ENCODE measurements at regions not wholly inside any gene's neighbourhood (a gene's known extent, or its start where the extent isn't known, plus 50 kb on each side); places are given as distances from the start of the nearest gene placed in this dataset.

GRCh38 chr9:29793970-29794369, 2220.7 kb upstream of the C9orf72 start (continued):
- TF ChIP-seq ZNF514 (tag by site-specific recombination; IDR thresholded peaks at IDR 0.05) (no peak), ZNF394 (tag by site-specific recombination; IDR thresholded peaks at IDR 0.05; ENCODE audit: borderline replicate concordance) (no peak), ZFHX2 (tag by site-specific recombination; conservative IDR thresholded peaks at IDR 0.05) (no peak)

DNA sequence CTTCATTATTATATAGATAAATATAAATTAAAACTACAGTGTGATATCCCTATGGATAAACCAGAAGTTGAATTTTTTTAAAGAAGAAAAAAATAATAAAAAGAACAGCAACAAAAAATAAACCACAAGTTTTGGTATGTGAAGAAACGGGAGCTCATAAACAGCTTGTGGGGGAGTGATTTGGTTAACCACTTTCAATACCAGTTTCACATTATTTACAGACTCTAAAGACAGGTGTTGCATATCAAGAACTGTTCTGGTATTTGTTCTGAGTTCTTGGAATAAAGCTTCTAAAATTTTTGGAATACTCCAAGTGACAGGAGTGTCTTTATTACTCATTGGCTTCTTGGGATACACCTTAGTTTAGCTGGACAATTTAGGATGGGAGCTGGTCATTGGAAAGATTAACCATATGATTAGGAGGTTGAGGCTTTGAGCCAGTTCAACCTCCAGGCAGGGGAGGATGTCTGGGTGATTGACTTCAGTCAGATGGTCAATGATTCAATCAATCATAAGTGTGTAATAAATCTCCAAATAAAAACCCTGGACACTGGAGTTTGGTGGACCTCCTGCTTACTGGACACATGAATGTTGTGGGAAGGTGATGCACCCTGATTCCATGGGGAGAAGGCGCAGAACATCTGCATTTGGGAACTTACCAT, 2223.1 kb upstream of the C9orf72 start:
- Histone ChIP-seq H3K4me3 (ENCODE audit: low read depth, low read length) (no peak overlapping the region), H3K36me3 (ENCODE audit: control insufficient read depth in 2 of 2, insufficient read depth in 1 of 2, low read length in 2 of 2) (no peaks in the 10 kb centered on the region), H3K4me1 (ENCODE audit: control insufficient read depth, insufficient read depth, low read length) (no peaks in the 10 kb centered on the region), H3K9me3 (ENCODE audit: control insufficient read depth, insufficient read depth, low read depth, low read length) (no peaks in the 10 kb centered on the region), H3K27ac (ENCODE audit: extremely low read depth, low read depth, low read length) (no peak overlapping the region)
- no peak for TF ChIP-seq ZNF16 (tag by site-specific recombination; IDR thresholded peaks at IDR 0.05; ENCODE audit: low read depth)
- no peak for TF ChIP-seq GLIS2 (tag by site-specific recombination; IDR thresholded peaks at IDR 0.05)
- TF ChIP-seq ZNF211 (tag by site-specific recombination; IDR thresholded peaks at IDR 0.05; ENCODE audit: low read depth) = no peak
- no peak for TF ChIP-seq ZNF366 (tag by site-specific recombination; conservative IDR thresholded peaks at IDR 0.05)
- TF ChIP-seq ZNF280D (tag by site-specific recombination; IDR thresholded peaks at IDR 0.05) = no peak
- no peak for TF ChIP-seq ZNF112 (tag by site-specific recombination; IDR thresholded peaks at IDR 0.05)
- TF ChIP-seq, protein P1, sequence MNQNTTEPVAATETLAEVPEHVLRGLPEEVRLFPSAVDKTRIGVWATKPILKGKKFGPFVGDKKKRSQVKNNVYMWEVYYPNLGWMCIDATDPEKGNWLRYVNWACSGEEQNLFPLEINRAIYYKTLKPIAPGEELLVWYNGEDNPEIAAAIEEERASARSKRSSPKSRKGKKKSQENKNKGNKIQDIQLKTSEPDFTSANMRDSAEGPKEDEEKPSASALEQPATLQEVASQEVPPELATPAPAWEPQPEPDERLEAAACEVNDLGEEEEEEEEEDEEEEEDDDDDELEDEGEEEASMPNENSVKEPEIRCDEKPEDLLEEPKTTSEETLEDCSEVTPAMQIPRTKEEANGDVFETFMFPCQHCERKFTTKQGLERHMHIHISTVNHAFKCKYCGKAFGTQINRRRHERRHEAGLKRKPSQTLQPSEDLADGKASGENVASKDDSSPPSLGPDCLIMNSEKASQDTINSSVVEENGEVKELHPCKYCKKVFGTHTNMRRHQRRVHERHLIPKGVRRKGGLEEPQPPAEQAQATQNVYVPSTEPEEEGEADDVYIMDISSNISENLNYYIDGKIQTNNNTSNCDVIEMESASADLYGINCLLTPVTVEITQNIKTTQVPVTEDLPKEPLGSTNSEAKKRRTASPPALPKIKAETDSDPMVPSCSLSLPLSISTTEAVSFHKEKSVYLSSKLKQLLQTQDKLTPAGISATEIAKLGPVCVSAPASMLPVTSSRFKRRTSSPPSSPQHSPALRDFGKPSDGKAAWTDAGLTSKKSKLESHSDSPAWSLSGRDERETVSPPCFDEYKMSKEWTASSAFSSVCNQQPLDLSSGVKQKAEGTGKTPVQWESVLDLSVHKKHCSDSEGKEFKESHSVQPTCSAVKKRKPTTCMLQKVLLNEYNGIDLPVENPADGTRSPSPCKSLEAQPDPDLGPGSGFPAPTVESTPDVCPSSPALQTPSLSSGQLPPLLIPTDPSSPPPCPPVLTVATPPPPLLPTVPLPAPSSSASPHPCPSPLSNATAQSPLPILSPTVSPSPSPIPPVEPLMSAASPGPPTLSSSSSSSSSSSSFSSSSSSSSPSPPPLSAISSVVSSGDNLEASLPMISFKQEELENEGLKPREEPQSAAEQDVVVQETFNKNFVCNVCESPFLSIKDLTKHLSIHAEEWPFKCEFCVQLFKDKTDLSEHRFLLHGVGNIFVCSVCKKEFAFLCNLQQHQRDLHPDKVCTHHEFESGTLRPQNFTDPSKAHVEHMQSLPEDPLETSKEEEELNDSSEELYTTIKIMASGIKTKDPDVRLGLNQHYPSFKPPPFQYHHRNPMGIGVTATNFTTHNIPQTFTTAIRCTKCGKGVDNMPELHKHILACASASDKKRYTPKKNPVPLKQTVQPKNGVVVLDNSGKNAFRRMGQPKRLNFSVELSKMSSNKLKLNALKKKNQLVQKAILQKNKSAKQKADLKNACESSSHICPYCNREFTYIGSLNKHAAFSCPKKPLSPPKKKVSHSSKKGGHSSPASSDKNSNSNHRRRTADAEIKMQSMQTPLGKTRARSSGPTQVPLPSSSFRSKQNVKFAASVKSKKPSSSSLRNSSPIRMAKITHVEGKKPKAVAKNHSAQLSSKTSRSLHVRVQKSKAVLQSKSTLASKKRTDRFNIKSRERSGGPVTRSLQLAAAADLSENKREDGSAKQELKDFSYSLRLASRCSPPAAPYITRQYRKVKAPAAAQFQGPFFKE (tag by site-specific recombination; IDR thresholded peaks at IDR 0.05; ENCODE audit: borderline replicate concordance) = no peak
- no peak for TF ChIP-seq ZNF223 (tag by site-specific recombination; IDR thresholded peaks at IDR 0.05)
- no peak for TF ChIP-seq ZNF24 (tag by site-specific recombination; IDR thresholded peaks at IDR 0.05)
- no peak for TF ChIP-seq ZNF169 (tag by site-specific recombination; IDR thresholded peaks at IDR 0.05)
- no peak for TF ChIP-seq ZNF19 (tag by site-specific recombination; IDR thresholded peaks at IDR 0.05; ENCODE audit: low read depth)
- TF ChIP-seq ZNF133 (tag by site-specific recombination; IDR thresholded peaks at IDR 0.05) = no peak
- CTCF ChIA-PET = no interaction called here
- POLR2A ChIA-PET = no interaction called here

- ChIA-PET POLR2A (no interaction called here), CTCF (no interaction called here)
- H3K4me1 ChIP-seq (ENCODE audit: control insufficient read depth, insufficient read depth, low read length) = no peaks in the 10 kb centered on the region
- no peaks in the 10 kb centered on the region for H3K9me3 ChIP-seq (ENCODE audit: control insufficient read depth, insufficient read depth, low read depth, low read length)
- H3K4me3 ChIP-seq (ENCODE audit: low read depth, low read length) = no peak overlapping the region
- H3K36me3 ChIP-seq (ENCODE audit: control insufficient read depth in 2 of 2, insufficient read depth in 1 of 2, low read length in 2 of 2) = no peaks in the 10 kb centered on the region
- no peak overlapping the region for H3K27ac ChIP-seq (ENCODE audit: extremely low read depth, low read depth, low read length)
- TF ChIP-seq MZF1 (tag by site-specific recombination; IDR thresholded peaks at IDR 0.05; ENCODE audit: borderline replicate concordance) (no peak), ZBTB7A (tag by site-specific recombination; IDR thresholded peaks at IDR 0.05; ENCODE audit: low read depth) (no peak), ZNF654 (tag by site-specific recombination; IDR thresholded peaks at IDR 0.05; ENCODE audit: low read depth) (no peak), ZIC2 (tag by site-specific recombination; IDR thresholded peaks at IDR 0.05) (no peak), HOXC10 (CRISPR knock-in tag; IDR thresholded peaks at IDR 0.05) (no peak)
- TF ChIP-seq, protein P2, sequence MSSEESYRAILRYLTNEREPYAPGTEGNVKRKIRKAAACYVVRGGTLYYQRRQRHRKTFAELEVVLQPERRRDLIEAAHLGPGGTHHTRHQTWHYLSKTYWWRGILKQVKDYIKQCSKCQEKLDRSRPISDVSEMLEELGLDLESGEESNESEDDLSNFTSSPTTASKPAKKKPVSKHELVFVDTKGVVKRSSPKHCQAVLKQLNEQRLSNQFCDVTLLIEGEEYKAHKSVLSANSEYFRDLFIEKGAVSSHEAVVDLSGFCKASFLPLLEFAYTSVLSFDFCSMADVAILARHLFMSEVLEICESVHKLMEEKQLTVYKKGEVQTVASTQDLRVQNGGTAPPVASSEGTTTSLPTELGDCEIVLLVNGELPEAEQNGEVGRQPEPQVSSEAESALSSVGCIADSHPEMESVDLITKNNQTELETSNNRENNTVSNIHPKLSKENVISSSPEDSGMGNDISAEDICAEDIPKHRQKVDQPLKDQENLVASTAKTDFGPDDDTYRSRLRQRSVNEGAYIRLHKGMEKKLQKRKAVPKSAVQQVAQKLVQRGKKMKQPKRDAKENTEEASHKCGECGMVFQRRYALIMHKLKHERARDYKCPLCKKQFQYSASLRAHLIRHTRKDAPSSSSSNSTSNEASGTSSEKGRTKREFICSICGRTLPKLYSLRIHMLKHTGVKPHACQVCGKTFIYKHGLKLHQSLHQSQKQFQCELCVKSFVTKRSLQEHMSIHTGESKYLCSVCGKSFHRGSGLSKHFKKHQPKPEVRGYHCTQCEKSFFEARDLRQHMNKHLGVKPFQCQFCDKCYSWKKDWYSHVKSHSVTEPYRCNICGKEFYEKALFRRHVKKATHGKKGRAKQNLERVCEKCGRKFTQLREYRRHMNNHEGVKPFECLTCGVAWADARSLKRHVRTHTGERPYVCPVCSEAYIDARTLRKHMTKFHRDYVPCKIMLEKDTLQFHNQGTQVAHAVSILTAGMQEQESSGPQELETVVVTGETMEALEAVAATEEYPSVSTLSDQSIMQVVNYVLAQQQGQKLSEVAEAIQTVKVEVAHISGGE (tag by site-specific recombination; conservative IDR thresholded peaks at IDR 0.05; ENCODE audit: low read depth) = no peak
Measured at GRCh38 chr9:29798599-29798998, 2225.3 kb upstream of the C9orf72 start.

All from HEK293 (cell line).